Adrenal gland (tissue), 5 donors: ENCODE measurements at regions not wholly inside any gene's neighbourhood (a gene's known extent, or its start where the extent isn't known, plus 50 kb on each side); places are given as distances from the start of the nearest gene placed in this dataset.

Experiments
- CTCF ChIP-seq, 6 experiments: fragments of 450-650 bp in 4 of 6; fragments of 200-600 bp in 2 of 6; sonication (generic) in 1 of 6; IDR thresholded peaks; 1 replicate in 5 of 6; 2 replicates in 1 of 6; pipeline versions ENCODE4 v1.5.1 to v1.8.0; 2016 to 2021; ENCODE audit warnings: antibody characterized with exemption in 6 of 6, mild to moderate bottlenecking in 2 of 6, moderate library complexity in 1 of 6
- POLR2A ChIP-seq, 2 donors: fragments of 450-650 bp; IDR thresholded peaks; one replicate each; pipeline ENCODE4 v1.6.1; 2017; ENCODE audit warnings: antibody characterized with exemption in 2 of 2, mild to moderate bottlenecking in 2 of 2, moderate library complexity in 1 of 2
- donor health status: DM: no; HTN: no; CAD: no.

GRCh38 chr15:29465816-29466215, 196.2 kb upstream of the NSMCE3 start:
- TF ChIP-seq POLR2A (IDR thresholded peaks at IDR 0.05): no peak
- TF ChIP-seq CTCF (IDR thresholded peaks at IDR 0.05): no peak
